Astrocyte (in vitro differentiated cells and primary cell): ENCODE measurements at regions not wholly inside any gene's neighbourhood (a gene's known extent, or its start where the extent isn't known, plus 50 kb on each side); places are given as distances from the start of the nearest gene placed in this dataset.

Source experiments
- DNase-seq: peaks from one replicate; pipeline ENCODE4 v3.0.0-alpha.2; 2010; ENCODE audit warnings: low read depth
- FAIRE-seq: peaks from 2 replicates; lab custom pipeline; 2011; peaks lifted over from hg19 to GRCh38; lab: Jason Lieb, UNC
- H2AFZ ChIP-seq: 2 replicates; pipeline ENCODE4 v1.6.0; 2012; ENCODE audit warnings: low read depth, low read length, inconsistent platforms
- H3K27ac ChIP-seq: 2 replicates; pipeline ENCODE4 v1.5.1; 2011; ENCODE audit warnings: low read depth, low read length, inconsistent platforms
- H3K27me3 ChIP-seq: 2 replicates; pipeline ENCODE4 v1.6.0; 2011; ENCODE audit warnings: low read length, inconsistent platforms; ENCODE audit not compliant: insufficient read depth
- H3K36me3 ChIP-seq: 2 replicates; pipeline ENCODE4 v1.5.1; 2011; ENCODE audit warnings: low read length, inconsistent platforms; ENCODE audit not compliant: insufficient read depth
- H3K4me1 ChIP-seq: 2 replicates; pipeline ENCODE4 v1.5.1; 2011; ENCODE audit warnings: low read length, inconsistent platforms; ENCODE audit not compliant: insufficient read depth
- H3K4me2 ChIP-seq: 2 replicates; pipeline ENCODE4 v1.6.0; 2012; ENCODE audit warnings: low read length, inconsistent platforms
- H3K4me3 ChIP-seq: 2 replicates; pipeline ENCODE4 v1.5.1; 2011; ENCODE audit warnings: low read depth, mild to moderate bottlenecking, low read length, inconsistent platforms; ENCODE audit not compliant: insufficient read depth
- H3K79me2 ChIP-seq: 2 replicates; pipeline ENCODE4 v1.6.0; 2012; ENCODE audit warnings: mild to moderate bottlenecking, low read length, inconsistent platforms; ENCODE audit not compliant: insufficient read depth
- H3K9ac ChIP-seq: 2 replicates; pipeline ENCODE4 v1.6.0; 2012; ENCODE audit warnings: mild to moderate bottlenecking, low read length, inconsistent platforms
- H3K9me3 ChIP-seq: 2 replicates; pipeline ENCODE4 v1.5.1; 2012; ENCODE audit warnings: low read depth, mild to moderate bottlenecking, low read length, inconsistent platforms; ENCODE audit not compliant: insufficient read depth
- H4K20me1 ChIP-seq: 2 replicates; pipeline ENCODE4 v1.6.0; 2012; ENCODE audit warnings: low read length, inconsistent platforms; ENCODE audit not compliant: insufficient read depth
- H3K27ac Mint-ChIP-seq: one replicate; pipeline ENCODE4 v1.8.0; 2021; ENCODE audit warnings: mild to moderate bottlenecking, mixed read lengths; ENCODE audit not compliant: unreplicated experiment
- H3K27me3 Mint-ChIP-seq: one replicate; pipeline ENCODE4 v1.8.0; 2021; ENCODE audit warnings: low read depth, mixed read lengths; ENCODE audit not compliant: unreplicated experiment
- H3K36me3 Mint-ChIP-seq: one replicate; pipeline ENCODE4 v1.8.0; 2021; ENCODE audit warnings: low read depth, mixed read lengths; ENCODE audit not compliant: unreplicated experiment
- H3K4me1 Mint-ChIP-seq: one replicate; pipeline ENCODE4 v1.8.0; 2021; ENCODE audit warnings: low read depth, mixed read lengths; ENCODE audit not compliant: unreplicated experiment
- H3K4me3 Mint-ChIP-seq: one replicate; pipeline ENCODE4 v1.8.0; 2021; ENCODE audit warnings: mild to moderate bottlenecking, moderate library complexity, mixed read lengths; ENCODE audit not compliant: unreplicated experiment
- H3K9me3 Mint-ChIP-seq: one replicate; pipeline ENCODE4 v1.8.0; 2021; ENCODE audit warnings: mild to moderate bottlenecking, mixed read lengths; ENCODE audit not compliant: unreplicated experiment
- CTCF ChIP-seq: IDR thresholded peaks from 2 replicates; pipeline ENCODE4 v1.5.1; 2011; ENCODE audit warnings: low read depth, mild to moderate bottlenecking, inconsistent platforms, low read length, moderate library complexity; ENCODE audit not compliant: insufficient read depth
- EZH2 ChIP-seq: IDR thresholded peaks from 2 replicates; pipeline ENCODE4 v1.6.1; 2012; ENCODE audit warnings: mild to moderate bottlenecking, low read length, inconsistent platforms; ENCODE audit not compliant: insufficient read depth

- Histone ChIP-seq H3K27ac (no peak overlapping the region), H3K36me3 (no peaks in the 10 kb centered on the region), H3K9ac (no peak overlapping the region), H3K27me3 (no peaks in the 10 kb centered on the region), H4K20me1 (no peaks in the 10 kb centered on the region), H3K4me1 (no peaks in the 10 kb centered on the region), H2AFZ (no peak overlapping the region), H3K9me3 (no peaks in the 10 kb centered on the region), H3K4me2 (no peak overlapping the region), H3K4me3 (no peak overlapping the region), H3K79me2 (no peaks in the 10 kb centered on the region)
- H3K27me3 Mint-ChIP-seq: no peaks in the 10 kb centered on the region
- no peak overlapping the region for H3K4me3 Mint-ChIP-seq
- no peak for DNase-seq
- no peak for FAIRE-seq
- H3K4me1 Mint-ChIP-seq: peaks cover 8% of the 10 kb centered on the region
- no peak for TF ChIP-seq CTCF
- no peak for TF ChIP-seq EZH2
- no peaks in the 10 kb centered on the region for H3K9me3 Mint-ChIP-seq
- no peaks in the 10 kb centered on the region for H3K36me3 Mint-ChIP-seq
- no peak overlapping the region for H3K27ac Mint-ChIP-seq
These were observed 138.1 kb downstream of the POU4F1 start for GRCh38 chr13:78465250-78465649.

GRCh38 chr13:78460176-78460575 lies 143.2 kb downstream of the POU4F1 start:
- no peak for FAIRE-seq
- no peaks in the 10 kb centered on the region for H3K4me1 Mint-ChIP-seq

More at GRCh38 chr13:78460176-78460575, 143.2 kb downstream of the POU4F1 start:
- H3K4me2 ChIP-seq: no peak overlapping the region
- H4K20me1 ChIP-seq: no peaks in the 10 kb centered on the region
- no peak overlapping the region for H3K27ac Mint-ChIP-seq
- no peak overlapping the region for H3K4me3 Mint-ChIP-seq
- no peaks in the 10 kb centered on the region for H3K36me3 Mint-ChIP-seq
- H3K27ac ChIP-seq: no peak overlapping the region
- H2AFZ ChIP-seq: no peak overlapping the region
- H3K4me3 ChIP-seq: no peak overlapping the region
- H3K9me3 Mint-ChIP-seq: peaks cover 2% of the 10 kb centered on the region
- no peaks in the 10 kb centered on the region for H3K4me1 ChIP-seq
- no peaks in the 10 kb centered on the region for H3K27me3 ChIP-seq
- no peaks in the 10 kb centered on the region for H3K9me3 ChIP-seq
- TF ChIP-seq EZH2 (no peak), CTCF (no peak)
- H3K79me2 ChIP-seq: no peaks in the 10 kb centered on the region
- H3K36me3 ChIP-seq: no peaks in the 10 kb centered on the region
- no peak for DNase-seq
- no peak overlapping the region for H3K9ac ChIP-seq
- H3K27me3 Mint-ChIP-seq: no peaks in the 10 kb centered on the region
